22Rv1 (cell line): ENCODE measurements at regions not wholly inside any gene's neighbourhood (a gene's known extent, or its start where the extent isn't known, plus 50 kb on each side); places are given as distances from the start of the nearest gene placed in this dataset.

ENCODE experiments used
- ZFX ChIP-seq: fragments of 450-650 bp; IDR thresholded peaks from 2 replicates; pipeline ENCODE4 v1.6.1; 2017; ENCODE audit warnings: antibody characterized with exemption, borderline replicate concordance
- TF ChIP-seq, protein P1 (sequence below): fragments of 450-650 bp; IDR thresholded peaks from 2 replicates; pipeline ENCODE4 v1.5.1; 2017; ENCODE audit warnings: mild to moderate bottlenecking

GRCh38 chr1:218592688-218593087, 247.6 kb downstream of the TGFB2 start:
- TF ChIP-seq, protein P1, sequence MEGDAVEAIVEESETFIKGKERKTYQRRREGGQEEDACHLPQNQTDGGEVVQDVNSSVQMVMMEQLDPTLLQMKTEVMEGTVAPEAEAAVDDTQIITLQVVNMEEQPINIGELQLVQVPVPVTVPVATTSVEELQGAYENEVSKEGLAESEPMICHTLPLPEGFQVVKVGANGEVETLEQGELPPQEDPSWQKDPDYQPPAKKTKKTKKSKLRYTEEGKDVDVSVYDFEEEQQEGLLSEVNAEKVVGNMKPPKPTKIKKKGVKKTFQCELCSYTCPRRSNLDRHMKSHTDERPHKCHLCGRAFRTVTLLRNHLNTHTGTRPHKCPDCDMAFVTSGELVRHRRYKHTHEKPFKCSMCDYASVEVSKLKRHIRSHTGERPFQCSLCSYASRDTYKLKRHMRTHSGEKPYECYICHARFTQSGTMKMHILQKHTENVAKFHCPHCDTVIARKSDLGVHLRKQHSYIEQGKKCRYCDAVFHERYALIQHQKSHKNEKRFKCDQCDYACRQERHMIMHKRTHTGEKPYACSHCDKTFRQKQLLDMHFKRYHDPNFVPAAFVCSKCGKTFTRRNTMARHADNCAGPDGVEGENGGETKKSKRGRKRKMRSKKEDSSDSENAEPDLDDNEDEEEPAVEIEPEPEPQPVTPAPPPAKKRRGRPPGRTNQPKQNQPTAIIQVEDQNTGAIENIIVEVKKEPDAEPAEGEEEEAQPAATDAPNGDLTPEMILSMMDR = no peak
- TF ChIP-seq ZFX = no peak
